HEK293T (cell line): ENCODE measurements at regions not wholly inside any gene's neighbourhood (a gene's known extent, or its start where the extent isn't known, plus 50 kb on each side); places are given as distances from the start of the nearest gene placed in this dataset.

ENCODE experiments used
- BHLHE40 ChIP-seq: fragments of 450-650 bp; IDR thresholded peaks from 2 replicates; pipeline ENCODE4 v1.6.1; 2016; ENCODE audit warnings: mild to moderate bottlenecking, moderate library complexity, borderline replicate concordance
- CTBP1 ChIP-seq: fragments of 450-650 bp; IDR thresholded peaks from 2 replicates; pipeline ENCODE4 v1.6.1; 2016; ENCODE audit warnings: borderline replicate concordance
- ELF4 ChIP-seq: fragments of 450-650 bp; IDR thresholded peaks from 2 replicates; pipeline ENCODE4 v1.6.1; 2017; ENCODE audit warnings: antibody characterized with exemption
- FOXA1 ChIP-seq: fragments of 450-650 bp; IDR thresholded peaks from 2 replicates; pipeline ENCODE4 v1.6.1; 2016; ENCODE audit warnings: mild to moderate bottlenecking
- FOXK2 ChIP-seq: fragments of 450-650 bp; IDR thresholded peaks from 2 replicates; pipeline ENCODE4 v1.6.1; 2016; ENCODE audit warnings: mild to moderate bottlenecking
- FOXM1 ChIP-seq: fragments of 450-650 bp; IDR thresholded peaks from 2 replicates; pipeline ENCODE4 v1.6.1; 2017; ENCODE audit warnings: mild to moderate bottlenecking, borderline replicate concordance
- HDGF ChIP-seq: fragments of 450-650 bp; IDR thresholded peaks from 2 replicates; pipeline ENCODE4 v1.6.1; 2017; ENCODE audit warnings: antibody characterized with exemption, borderline replicate concordance
- L3MBTL2 ChIP-seq: fragments of 450-650 bp; conservative IDR thresholded peaks from 2 replicates; pipeline ENCODE4 v1.6.1; 2016; ENCODE audit warnings: mild to moderate bottlenecking
- LEF1 ChIP-seq: fragments of 450-650 bp; IDR thresholded peaks from 2 replicates; pipeline ENCODE4 v1.6.1; 2017; ENCODE audit warnings: mild to moderate bottlenecking, borderline replicate concordance
- PKNOX1 ChIP-seq: fragments of 450-650 bp; IDR thresholded peaks from 2 replicates; pipeline ENCODE4 v1.6.1; 2016
- SP1 ChIP-seq: fragments of 450-650 bp; IDR thresholded peaks from 2 replicates; pipeline ENCODE4 v1.6.1; 2017
- SUZ12 ChIP-seq: fragments of 450-650 bp; IDR thresholded peaks from 2 replicates; pipeline ENCODE4 v1.6.1; 2016; ENCODE audit warnings: mild to moderate bottlenecking
- ZNF384 ChIP-seq: fragments of 450-650 bp; IDR thresholded peaks from 2 replicates; pipeline ENCODE4 v1.6.1; 2016

- TF ChIP-seq PKNOX1, result no peak
- TF ChIP-seq FOXA1, result no peak
- TF ChIP-seq SP1, result no peak
- no peak for TF ChIP-seq FOXM1
- TF ChIP-seq SUZ12, result no peak
- TF ChIP-seq LEF1, result no peak
- no peak for TF ChIP-seq ELF4
- TF ChIP-seq HDGF, result no peak
- TF ChIP-seq CTBP1, result no peak
- TF ChIP-seq L3MBTL2, result no peak
- TF ChIP-seq FOXK2, result no peak
- no peak for TF ChIP-seq BHLHE40
- TF ChIP-seq ZNF384, result no peak
Measured at GRCh38 chr5:156025656-156026055, 301.3 kb upstream of the SGCD start.
